ENCODE measurements at regions not wholly inside any gene's neighbourhood (a gene's known extent, or its start where the extent isn't known, plus 50 kb on each side); places are given as distances from the start of the nearest gene placed in this dataset.

DNA sequence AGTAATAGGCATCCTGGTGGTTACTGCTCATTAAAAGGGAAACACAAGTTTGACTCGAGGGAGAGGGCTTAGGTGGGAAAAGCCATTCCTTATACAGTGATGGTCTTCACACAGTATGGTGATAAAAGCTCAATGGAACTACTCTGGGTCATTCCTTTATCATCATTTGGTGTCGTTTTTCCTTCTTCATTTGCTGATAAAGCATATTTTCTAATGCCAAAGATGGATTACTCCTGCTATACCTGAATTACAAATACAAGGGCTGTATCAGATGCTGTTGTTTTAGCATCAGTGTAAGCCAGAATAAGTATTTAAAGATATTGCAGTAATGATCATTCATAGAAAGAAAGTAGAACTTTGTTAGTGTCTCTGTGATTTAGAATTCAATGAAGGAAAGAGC lies 563.7 kb downstream of the PLCL1 start:
- Mint-ChIP-seq H3K27me3 (ENCODE audit: unreplicated experiment) (peaks cover 11% of the 10 kb centered on the region), H3K4me1 (ENCODE audit: unreplicated experiment) (no peaks in the 10 kb centered on the region), H3K9me3 (ENCODE audit: unreplicated experiment) (no peaks in the 10 kb centered on the region), H3K4me3 (ENCODE audit: unreplicated experiment) (no peak overlapping the region), H3K27ac (ENCODE audit: unreplicated experiment) (no peak overlapping the region), H3K36me3 (ENCODE audit: unreplicated experiment) (no peaks in the 10 kb centered on the region)
- TF ChIP-seq, protein P1, sequence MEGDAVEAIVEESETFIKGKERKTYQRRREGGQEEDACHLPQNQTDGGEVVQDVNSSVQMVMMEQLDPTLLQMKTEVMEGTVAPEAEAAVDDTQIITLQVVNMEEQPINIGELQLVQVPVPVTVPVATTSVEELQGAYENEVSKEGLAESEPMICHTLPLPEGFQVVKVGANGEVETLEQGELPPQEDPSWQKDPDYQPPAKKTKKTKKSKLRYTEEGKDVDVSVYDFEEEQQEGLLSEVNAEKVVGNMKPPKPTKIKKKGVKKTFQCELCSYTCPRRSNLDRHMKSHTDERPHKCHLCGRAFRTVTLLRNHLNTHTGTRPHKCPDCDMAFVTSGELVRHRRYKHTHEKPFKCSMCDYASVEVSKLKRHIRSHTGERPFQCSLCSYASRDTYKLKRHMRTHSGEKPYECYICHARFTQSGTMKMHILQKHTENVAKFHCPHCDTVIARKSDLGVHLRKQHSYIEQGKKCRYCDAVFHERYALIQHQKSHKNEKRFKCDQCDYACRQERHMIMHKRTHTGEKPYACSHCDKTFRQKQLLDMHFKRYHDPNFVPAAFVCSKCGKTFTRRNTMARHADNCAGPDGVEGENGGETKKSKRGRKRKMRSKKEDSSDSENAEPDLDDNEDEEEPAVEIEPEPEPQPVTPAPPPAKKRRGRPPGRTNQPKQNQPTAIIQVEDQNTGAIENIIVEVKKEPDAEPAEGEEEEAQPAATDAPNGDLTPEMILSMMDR (IDR thresholded peaks at IDR 0.05): no peak
- no peak for DNase-seq (ENCODE audit: extremely low spot score, unreplicated experiment)

DNA sequence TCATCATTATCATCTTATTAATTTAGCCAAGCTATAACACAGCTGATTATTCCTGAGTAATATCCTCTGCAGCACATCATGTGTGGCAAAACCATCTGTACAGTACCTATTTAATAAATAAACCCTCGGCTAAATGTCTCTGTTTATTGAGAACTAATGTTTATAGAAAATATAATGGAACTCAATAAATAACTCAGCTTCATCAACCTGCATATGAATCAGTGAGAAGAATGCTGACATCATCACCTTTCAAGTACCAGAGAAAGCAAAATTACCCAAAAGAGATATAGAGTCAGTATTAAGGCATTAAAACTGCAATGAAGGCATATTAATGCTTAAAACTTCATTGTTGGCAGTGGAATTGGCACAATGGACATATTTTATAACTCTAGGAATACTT lies 558.3 kb downstream of the PLCL1 start:
- H3K36me3 Mint-ChIP-seq (ENCODE audit: unreplicated experiment): no peaks in the 10 kb centered on the region
- H3K27ac Mint-ChIP-seq (ENCODE audit: unreplicated experiment): no peak overlapping the region
- no peak overlapping the region for H3K4me3 Mint-ChIP-seq (ENCODE audit: unreplicated experiment)
- peaks cover 12% of the 10 kb centered on the region for H3K27me3 Mint-ChIP-seq (ENCODE audit: unreplicated experiment)
- no peaks in the 10 kb centered on the region for H3K9me3 Mint-ChIP-seq (ENCODE audit: unreplicated experiment)
- no peak for DNase-seq (ENCODE audit: extremely low spot score, unreplicated experiment)
- TF ChIP-seq, protein P1 (IDR thresholded peaks at IDR 0.05): no peak
- no peaks in the 10 kb centered on the region for H3K4me1 Mint-ChIP-seq (ENCODE audit: unreplicated experiment)

DNA sequence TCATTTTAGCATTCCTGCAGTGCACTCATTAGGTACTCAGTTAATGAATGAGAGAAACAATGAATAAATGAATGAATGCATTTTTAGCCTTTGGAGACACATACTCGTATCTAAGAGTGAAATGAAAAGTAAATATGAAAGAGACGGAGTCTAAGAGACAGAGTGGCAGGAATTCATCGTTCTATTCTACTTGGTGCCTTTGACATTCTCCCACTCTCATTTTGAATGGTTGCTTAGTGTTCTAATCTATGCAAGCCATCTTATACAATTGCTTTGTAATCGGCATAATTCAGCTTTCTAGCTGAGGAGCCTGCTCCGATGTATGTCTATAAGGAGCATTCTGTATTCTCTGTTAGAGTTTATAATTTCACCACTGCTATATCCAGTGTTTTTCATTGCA lies 554.9 kb downstream of the PLCL1 start:
- no peak overlapping the region for H3K27ac Mint-ChIP-seq (ENCODE audit: unreplicated experiment)
- TF ChIP-seq, protein P1 (IDR thresholded peaks at IDR 0.05): no peak
- no peaks in the 10 kb centered on the region for H3K9me3 Mint-ChIP-seq (ENCODE audit: unreplicated experiment)
- no peaks in the 10 kb centered on the region for H3K36me3 Mint-ChIP-seq (ENCODE audit: unreplicated experiment)
- H3K4me3 Mint-ChIP-seq (ENCODE audit: unreplicated experiment): no peak overlapping the region
- peaks cover 12% of the 10 kb centered on the region for H3K27me3 Mint-ChIP-seq (ENCODE audit: unreplicated experiment)
- H3K4me1 Mint-ChIP-seq (ENCODE audit: unreplicated experiment): no peaks in the 10 kb centered on the region
- DNase-seq (ENCODE audit: extremely low spot score, unreplicated experiment): no peak

DNA sequence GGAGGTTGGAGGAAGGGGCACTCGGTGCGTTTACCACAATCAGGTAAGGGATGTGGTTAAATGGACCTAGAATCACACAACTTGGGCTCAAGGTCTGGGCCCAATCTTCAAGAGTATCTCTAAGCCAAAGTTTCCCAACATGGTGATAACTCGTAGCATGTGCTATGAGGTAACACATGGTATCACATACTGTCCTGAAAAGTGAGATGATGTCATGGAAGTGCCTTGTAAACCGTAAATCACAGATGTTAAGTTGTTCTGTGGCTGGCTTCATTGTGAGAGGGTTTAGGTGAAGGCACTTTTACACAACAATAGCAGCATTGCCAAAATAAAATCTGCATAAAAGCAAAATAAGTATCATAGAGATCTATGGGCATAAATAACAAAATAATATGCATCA lies 551.8 kb downstream of the PLCL1 start:
- Mint-ChIP-seq H3K27me3 (ENCODE audit: unreplicated experiment) (peaks cover 11% of the 10 kb centered on the region), H3K27ac (ENCODE audit: unreplicated experiment) (no peak overlapping the region), H3K4me3 (ENCODE audit: unreplicated experiment) (no peak overlapping the region), H3K4me1 (ENCODE audit: unreplicated experiment) (no peaks in the 10 kb centered on the region), H3K36me3 (ENCODE audit: unreplicated experiment) (no peaks in the 10 kb centered on the region), H3K9me3 (ENCODE audit: unreplicated experiment) (no peaks in the 10 kb centered on the region)
- DNase-seq (ENCODE audit: extremely low spot score, unreplicated experiment): no peak
- TF ChIP-seq, protein P1 (IDR thresholded peaks at IDR 0.05): no peak

DNA sequence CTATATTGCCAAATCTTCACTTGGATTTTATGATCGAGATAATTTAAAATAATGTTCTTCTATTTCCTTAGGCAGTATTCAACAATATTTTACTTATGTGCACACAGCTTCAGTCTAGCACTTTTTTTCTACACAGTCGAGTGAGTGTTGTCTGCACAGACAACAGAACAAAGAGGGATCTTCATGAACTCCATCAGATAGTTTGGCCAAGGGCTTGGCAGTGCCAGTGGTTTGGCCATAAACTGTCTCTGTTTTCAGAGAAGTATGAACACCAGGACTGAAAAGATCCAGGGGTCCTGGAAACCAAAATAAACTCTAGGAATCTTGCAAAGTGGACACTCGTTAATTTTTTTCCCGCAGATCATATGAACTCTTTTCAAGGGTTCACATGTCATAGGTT lies 547.3 kb downstream of the PLCL1 start:
- no peak for DNase-seq (ENCODE audit: extremely low spot score, unreplicated experiment)
- Mint-ChIP-seq H3K27me3 (ENCODE audit: unreplicated experiment) (peaks cover 4% of the 10 kb centered on the region), H3K4me3 (ENCODE audit: unreplicated experiment) (no peak overlapping the region), H3K4me1 (ENCODE audit: unreplicated experiment) (no peaks in the 10 kb centered on the region), H3K9me3 (ENCODE audit: unreplicated experiment) (no peaks in the 10 kb centered on the region), H3K27ac (ENCODE audit: unreplicated experiment) (no peak overlapping the region), H3K36me3 (ENCODE audit: unreplicated experiment) (no peaks in the 10 kb centered on the region)
- TF ChIP-seq, protein P1 (IDR thresholded peaks at IDR 0.05): no peak

Measured in osteocyte (in vitro differentiated cells).